ENCODE measurements at regions not wholly inside any gene's neighbourhood (a gene's known extent, or its start where the extent isn't known, plus 50 kb on each side); places are given as distances from the start of the nearest gene placed in this dataset.
"Not testable (repeated sequence)": the region's sequence is repeated elsewhere in the genome, so short reads cannot be mapped to it uniquely, and the experiment has no call there.

- no peak for DNase-seq
Observed at GRCh38 chr5:74396913-74397622, 243.5 kb downstream of the ENC1 start.

DNA sequence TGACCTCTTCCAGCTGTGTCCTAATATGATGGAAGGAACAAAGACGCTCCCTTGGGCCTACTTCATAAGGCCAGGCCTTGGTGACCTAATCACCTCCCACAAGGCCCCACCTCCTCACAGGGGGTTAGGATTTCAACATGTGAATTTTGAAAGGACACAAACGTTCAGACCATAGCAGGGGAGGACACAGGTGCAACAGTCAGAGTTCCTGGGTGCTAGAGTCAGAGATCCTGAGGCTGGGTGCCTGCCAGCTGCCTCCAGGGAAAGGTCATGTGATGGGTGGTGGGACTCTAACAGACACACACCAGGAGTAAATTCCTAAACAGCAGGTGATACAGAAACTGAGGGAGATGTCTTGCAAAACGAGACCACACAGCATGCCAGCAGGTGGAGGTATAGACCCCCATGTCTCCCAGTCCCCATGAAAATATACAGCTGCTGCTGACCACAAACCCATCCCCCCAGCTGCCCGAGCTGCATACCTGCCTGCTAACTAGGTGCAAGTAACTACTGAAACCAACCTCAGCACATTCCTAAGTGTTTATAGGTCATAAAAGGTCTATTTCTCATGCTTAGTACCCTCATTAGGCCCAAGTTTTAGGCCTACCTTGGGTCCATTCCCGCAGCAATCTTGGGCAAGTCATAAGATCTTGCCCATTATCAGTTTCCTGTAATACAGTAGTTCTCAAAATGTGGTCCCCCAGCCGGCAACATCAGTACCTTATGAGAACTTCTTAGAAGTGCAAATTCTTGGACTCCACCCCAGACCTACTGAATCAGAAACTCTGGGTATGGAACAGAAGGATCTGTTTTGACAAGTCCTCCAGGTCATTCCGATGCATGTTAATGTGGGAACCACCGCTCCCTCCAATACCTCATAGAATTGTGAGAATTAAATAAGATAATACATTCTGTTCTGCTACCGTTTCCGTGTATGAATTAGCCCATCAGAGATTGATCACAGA, 245.3 kb downstream of the ENC1 start:
- DNase-seq = no peak

DNA sequence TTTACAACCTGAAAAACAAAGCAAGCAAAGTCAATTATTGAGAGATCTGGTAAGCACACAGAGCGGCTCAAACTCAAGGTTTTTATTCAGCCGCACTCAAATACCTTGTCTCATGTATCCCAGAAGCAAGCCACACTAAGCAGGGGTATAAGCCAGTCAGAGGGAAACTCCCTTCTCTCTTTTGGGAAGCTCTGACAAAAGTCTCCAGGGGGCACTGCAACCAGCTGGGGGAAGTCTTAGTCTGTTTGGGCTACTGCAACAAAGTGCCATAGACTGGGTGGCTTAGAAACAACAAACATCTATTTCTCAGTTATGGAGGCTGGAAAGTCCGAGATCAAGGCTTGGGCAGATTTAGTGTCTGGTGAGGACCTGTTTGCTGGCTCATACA, 246.0 kb downstream of the ENC1 start:
- DNase-seq = no peak

DNA sequence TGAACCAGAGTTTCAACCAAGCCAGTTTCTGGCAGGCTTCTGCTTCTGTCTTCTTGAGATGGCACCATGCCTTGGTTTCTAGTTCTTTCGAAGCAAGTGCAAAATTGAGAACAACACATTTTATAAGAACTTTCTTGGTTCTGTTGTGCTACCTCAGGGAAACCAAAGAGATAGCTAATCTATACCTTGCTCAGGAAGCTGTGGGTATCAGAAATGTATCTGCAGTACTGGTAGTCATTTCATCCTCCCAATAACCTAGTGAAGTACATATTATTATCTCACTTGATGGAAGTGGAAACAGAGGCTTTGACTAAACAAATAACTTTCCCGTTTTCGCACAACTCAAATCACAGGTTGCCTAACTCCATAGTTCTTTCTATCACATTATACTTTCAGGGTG, 246.6 kb downstream of the ENC1 start:
- DNase-seq = no peak

- no peak for DNase-seq
Observed at GRCh38 chr5:74392711-74393351, 247.7 kb downstream of the ENC1 start.

- no peak for DNase-seq
Observed at GRCh38 chr5:74391410-74391809, 249.1 kb downstream of the ENC1 start.

- no peak for DNase-seq
Observed at GRCh38 chr5:74390822-74391221, 249.7 kb downstream of the ENC1 start.

- DNase-seq = no peak
Observed at GRCh38 chr5:74390306-74390637, 250.3 kb downstream of the ENC1 start.

DNA sequence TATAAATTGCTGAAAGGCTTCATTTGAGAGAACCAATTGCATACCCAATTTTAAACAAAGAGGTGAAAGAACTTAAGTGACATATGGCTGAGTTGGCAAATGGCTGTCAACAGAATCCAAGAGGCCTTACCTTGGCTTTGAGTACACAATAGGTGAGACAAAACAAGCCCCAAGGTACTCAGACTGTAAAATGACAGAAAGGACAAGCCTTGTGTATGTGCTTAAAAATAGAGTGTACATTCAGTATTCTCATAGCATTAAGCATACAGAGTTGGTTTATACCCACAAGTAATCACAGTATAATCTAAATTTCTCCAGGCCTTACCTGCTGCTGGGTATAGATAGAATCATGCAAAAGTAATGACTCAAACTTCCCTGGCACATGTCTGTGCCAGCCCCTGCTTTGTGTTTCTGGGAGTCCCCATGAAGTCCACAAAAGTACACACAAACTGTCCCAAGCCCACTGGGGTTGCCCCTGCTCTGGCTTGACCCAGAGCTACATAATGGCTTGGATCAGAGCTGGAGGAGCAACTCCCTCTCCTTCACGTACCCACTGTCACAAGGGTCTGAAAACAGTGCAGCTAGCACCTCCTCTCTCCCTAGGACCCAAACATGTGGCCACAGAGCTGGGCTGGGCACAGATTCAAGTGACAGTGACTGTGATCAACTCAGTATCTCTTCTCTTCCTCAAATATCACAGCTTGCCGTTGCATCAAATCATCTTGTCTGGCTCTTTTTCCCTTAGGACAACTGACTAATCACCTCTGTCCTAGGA, 250.8 kb downstream of the ENC1 start:
- no peak for DNase-seq

GRCh38 chr5:74388411-74388810, 252.1 kb downstream of the ENC1 start:
- DNase-seq = not testable (repeated sequence)

GRCh38 chr5:74386571-74387334, 253.8 kb downstream of the ENC1 start:
- no peak for DNase-seq

DNA sequence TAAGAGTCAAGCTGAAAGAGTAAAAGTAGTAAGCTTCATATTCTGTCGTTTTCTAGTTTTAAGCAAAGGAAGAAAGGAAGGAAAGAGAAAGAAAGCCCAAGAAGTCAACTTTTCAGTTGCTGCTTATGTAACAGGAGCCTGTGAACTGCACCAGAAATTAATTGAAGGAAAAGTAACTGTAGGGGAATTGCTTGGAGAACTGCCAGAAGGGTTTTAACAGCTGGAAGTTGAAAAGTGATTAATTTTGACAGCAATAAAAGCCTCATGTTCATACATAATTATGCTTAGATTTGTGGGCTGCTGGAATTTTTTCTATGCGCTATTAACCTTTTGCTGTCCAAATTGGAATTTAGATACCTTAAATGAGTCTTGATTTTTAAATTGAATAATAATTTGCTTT, 255.7 kb downstream of the ENC1 start:
- DNase-seq = no peak

DNA sequence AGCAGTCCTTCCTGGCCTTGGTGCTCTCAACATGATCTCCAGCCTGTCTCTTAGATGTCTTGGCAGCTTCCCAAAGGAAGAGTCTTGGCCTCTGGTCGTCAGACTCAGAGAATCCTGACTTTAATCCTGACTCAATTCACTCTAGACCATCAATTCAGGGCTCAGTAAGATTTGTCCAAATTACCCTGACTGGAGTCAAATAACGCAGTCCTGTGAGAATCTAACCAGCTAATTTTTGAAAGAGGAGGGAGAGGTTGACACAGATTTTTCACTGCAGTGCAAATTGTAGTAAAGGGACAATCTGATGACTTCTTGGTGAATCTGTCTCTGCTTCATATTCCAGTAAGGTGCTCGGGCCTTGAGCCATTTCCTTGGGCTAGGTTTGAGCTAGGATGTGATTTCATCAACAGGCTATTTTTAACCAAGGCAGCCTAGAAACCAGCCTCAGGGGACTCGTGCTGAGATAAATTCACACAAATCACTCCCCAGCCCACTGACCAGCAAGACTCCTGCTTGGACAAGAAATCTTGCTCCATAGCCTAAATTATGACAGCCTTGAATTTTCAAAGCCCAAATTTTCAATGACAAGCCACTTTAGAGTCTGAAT, 257.4 kb downstream of the ENC1 start:
- no peak for DNase-seq

- DNase-seq = no peak
Observed at GRCh38 chr5:74382123-74382855, 258.2 kb downstream of the ENC1 start.

GRCh38 chr5:74380193-74380592, 260.3 kb downstream of the ENC1 start:
- no peak for DNase-seq

- no peak for DNase-seq
Observed at GRCh38 chr5:74378464-74378863, 262.1 kb downstream of the ENC1 start.

GRCh38 chr5:74376187-74376586, 264.3 kb downstream of the ENC1 start:
- DNase-seq = no peak

DNA sequence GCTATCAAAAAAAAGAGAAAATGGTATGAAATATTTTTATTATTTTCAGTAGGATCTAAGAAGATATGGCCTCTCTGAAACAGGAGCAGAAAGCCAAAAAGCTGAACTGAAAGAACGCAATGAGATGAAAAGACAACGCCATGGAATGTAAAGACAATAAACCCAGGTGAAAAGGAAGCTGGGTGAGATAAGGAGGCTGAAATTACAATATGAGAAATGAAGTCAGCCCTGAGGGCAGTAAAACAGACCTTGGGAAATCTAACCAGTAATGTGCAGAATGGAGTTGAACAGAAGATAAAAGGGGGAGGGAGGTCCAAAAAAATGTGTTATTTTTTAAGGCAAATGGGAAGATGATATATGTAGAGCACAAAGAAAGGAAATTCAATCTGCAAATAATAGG, 265.3 kb downstream of the ENC1 start:
- no peak for DNase-seq

DNA sequence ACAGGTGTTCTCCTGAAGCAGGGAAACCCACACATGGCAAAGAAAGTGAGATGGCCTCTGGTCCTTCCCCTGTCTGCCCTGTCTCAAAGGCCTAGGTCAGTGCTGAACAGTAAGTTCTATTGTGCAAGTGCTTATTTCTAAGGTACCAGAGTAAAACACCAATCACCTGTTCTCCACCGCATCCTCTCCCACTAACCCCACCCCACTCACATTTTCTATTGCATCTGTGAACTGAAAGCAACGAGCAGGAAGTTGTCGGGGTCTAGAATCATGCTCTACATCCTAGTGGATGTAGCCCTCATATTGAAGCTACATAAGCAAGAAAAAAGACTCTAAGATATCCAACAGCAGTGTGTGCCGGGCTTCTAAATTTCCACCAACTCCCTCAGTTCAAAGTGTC, 265.9 kb downstream of the ENC1 start:
- DNase-seq = no peak

GRCh38 chr5:74373076-74373475, 267.5 kb downstream of the ENC1 start:
- no peak for DNase-seq

- DNase-seq = no peak
Observed at GRCh38 chr5:74372502-74373064, 267.9 kb downstream of the ENC1 start.

All from activated T-cell treated with anti-CD3 and anti-CD28 coated beads, Interleukin-2, amount 50 U/mL, for 1 hour (primary cell).